LNCaP clone FGC (cell line): ENCODE measurements at regions not wholly inside any gene's neighbourhood (a gene's known extent, or its start where the extent isn't known, plus 50 kb on each side); places are given as distances from the start of the nearest gene placed in this dataset.
A peak's percentile ranks its signal among the peaks of the same experiment; 100 is the strongest.

Source experiments
- DNase-seq: peaks from one replicate; pipeline ENCODE4 v3.0.0-alpha.2; 2011; ENCODE audit warnings: low read depth
- H3K4me3 ChIP-seq: 2 replicates; pipeline ENCODE4 v1.5.1; 2011; ENCODE audit warnings: mild to moderate bottlenecking, low read depth, low read length, control low read depth
- TF ChIP-seq, protein P1 (sequence below): IDR thresholded peaks from 2 replicates; pipeline ENCODE4 v1.5.1; 2012; ENCODE audit warnings: mild to moderate bottlenecking; ENCODE audit not compliant: control insufficient read depth, insufficient read depth; ENCODE audit errors: extremely low read depth

DNA sequence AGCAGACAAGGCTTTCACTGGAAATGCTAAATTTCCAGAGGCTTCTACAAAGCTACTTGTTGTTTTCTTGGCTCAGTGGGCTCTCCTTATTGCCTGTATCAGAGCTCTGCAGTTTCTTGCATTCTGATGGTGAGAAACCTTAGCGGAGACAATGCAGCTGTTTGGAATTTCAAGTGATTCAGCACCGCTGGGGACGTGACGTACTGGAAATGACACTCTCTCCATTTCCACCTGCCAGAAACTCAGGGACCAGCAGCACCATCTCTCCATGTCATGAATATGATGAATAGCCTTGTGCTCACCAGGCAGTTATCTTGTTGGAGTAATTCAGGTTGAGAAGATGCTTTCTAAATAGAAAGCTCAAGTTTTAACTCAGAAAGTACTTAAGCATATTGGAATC is 497.2 kb upstream of the DEPDC1 start:
- no peak for DNase-seq
- no peak overlapping the region for H3K4me3 ChIP-seq
- TF ChIP-seq, protein P1, sequence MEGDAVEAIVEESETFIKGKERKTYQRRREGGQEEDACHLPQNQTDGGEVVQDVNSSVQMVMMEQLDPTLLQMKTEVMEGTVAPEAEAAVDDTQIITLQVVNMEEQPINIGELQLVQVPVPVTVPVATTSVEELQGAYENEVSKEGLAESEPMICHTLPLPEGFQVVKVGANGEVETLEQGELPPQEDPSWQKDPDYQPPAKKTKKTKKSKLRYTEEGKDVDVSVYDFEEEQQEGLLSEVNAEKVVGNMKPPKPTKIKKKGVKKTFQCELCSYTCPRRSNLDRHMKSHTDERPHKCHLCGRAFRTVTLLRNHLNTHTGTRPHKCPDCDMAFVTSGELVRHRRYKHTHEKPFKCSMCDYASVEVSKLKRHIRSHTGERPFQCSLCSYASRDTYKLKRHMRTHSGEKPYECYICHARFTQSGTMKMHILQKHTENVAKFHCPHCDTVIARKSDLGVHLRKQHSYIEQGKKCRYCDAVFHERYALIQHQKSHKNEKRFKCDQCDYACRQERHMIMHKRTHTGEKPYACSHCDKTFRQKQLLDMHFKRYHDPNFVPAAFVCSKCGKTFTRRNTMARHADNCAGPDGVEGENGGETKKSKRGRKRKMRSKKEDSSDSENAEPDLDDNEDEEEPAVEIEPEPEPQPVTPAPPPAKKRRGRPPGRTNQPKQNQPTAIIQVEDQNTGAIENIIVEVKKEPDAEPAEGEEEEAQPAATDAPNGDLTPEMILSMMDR = no peak

DNA sequence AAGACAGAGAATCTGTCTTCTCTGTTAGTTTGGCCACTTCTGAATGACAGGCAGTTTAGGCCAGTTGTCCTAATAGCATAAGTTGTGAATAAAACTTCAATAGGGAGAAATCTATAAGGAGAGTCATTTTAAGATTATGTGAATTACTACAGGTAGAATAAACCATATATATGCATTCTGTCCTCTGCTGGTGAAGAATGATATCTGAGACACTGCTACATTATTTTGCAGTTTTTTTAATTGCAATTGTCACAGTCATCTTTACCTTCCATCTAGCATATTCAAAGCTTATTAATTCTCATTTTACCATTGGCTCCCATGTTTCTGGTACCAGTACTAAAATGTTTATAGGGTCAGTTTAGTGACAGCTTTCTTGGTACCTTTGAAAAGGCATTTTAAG is 519.6 kb upstream of the DEPDC1 start:
- TF ChIP-seq, protein P1 = peak; percentile 47
- DNase-seq = no peak
- no peak overlapping the region for H3K4me3 ChIP-seq

DNA sequence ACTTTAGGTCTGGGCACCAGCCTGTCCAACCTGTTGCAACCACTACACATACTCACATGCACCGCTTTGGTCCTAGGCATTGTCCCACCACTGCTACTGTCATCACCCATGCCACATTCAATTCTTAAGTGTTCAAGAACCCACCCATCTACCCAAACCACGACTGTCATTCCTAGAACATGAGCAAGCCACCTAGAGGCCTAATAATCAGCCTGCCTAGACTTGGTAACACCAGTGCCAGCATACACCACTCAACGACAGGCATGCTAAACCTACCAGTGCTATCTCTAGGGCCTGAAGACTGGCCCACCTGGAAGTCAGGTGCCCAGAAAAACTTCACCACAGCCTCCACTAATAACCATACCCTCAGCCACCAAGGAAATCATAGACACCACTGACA is 532.8 kb upstream of the DEPDC1 start:
- DNase-seq = no peak
- H3K4me3 ChIP-seq = no peak overlapping the region
- TF ChIP-seq, protein P1 = no peak

DNA sequence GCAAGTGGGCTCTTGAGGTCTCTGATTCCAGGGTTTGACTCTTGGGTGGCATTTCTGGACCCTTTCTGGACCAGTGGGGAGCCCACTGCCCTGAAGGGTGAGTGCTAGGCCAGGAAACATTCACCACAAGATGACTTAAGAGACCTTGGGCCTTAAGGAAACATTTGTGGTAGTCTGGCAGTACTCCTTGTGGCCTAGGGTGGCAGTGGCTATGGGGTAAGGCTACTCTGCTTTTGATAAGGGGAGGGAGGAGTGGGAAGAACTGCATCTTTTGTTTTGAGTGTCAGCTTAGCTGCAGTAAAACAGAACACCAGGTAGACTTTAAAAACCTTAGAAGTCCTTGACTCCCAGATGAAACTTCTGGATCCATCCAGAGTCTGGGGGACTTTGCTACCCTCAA is 529.3 kb upstream of the LRRC7 start:
- no peak overlapping the region for H3K4me3 ChIP-seq
- DNase-seq = no peak
- TF ChIP-seq, protein P1 = no peak

DNA sequence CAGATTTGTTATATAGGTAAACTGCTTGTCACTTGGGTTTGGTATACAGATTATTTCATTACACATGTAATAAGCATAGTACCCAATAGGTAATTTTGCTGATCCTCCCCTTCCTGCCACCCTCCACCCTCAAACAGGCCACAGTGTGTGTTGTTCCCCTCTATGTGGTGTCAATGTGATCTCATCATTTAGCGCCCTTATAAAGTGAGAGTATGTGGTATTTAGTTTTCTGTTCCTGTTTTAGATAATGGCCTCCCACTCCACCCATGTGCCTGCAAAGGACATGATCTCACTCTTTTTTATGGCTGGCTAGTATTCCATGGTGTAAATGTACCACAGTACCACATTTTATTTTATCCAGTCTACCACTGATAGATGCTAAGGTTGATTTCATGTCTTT is 522.1 kb upstream of the LRRC7 start:
- DNase-seq = no peak
- TF ChIP-seq, protein P1 = no peak

DNA sequence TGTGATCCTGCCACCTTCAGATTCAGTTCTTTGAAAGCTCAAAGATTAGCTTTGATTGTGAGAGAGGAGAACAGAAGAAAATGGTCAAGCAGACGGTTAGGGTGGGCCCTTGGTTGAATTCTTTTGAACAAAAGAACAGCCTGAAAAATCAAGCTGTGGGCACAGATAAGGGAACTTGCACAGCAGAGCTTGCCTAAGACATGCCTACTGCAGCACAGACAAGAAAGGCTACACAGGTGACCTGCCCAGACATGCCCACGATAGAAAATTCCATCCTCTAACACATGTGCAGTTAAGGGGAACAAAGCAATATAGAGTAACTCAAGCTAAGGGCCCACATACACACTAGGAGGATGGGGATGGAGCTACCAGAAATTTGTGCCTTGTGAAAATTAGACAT is 512.5 kb upstream of the LRRC7 start:
- TF ChIP-seq, protein P1 = no peak
- H3K4me3 ChIP-seq = no peak overlapping the region
- no peak for DNase-seq

More for the DNA sequence above, 522.1 kb upstream of the LRRC7 start:
- H3K4me3 ChIP-seq = no peak overlapping the region

DNA sequence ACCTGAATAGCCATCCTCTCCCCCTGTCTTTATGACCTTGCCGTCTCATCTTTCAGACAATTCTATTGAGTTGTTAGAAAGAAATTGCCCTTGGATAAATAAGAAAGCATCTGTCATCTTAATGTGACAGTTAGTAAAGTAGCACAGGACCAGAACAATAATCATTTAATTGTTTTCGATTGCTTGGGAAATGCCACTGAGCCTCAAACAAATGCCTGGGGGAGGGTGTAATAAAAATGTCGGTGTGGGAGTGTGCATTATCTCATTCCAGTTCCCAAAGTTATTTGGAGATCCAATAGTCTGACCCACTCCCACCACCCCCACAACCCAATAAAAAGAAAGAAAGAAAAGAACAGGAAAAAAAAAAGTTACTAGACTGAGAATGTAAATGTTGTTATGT is 509.3 kb upstream of the LRRC7 start:
- TF ChIP-seq, protein P1 = no peak
- H3K4me3 ChIP-seq = no peak overlapping the region
- DNase-seq = no peak
